Mesothelial cell of epicardium (in vitro differentiated cells): ENCODE measurements at regions not wholly inside any gene's neighbourhood (a gene's known extent, or its start where the extent isn't known, plus 50 kb on each side); places are given as distances from the start of the nearest gene placed in this dataset.

ENCODE experiments used
- DNase-seq, 2 experiments: peaks; one replicate each; pipeline ENCODE4 v3.0.0; 2021; ENCODE audit warnings: low spot score in 2 of 2; ENCODE audit not compliant: unreplicated experiment in 2 of 2
- H3K27ac Mint-ChIP-seq: 2 replicates; pipeline ENCODE4 v1.8.0; 2021; ENCODE audit warnings: mixed read lengths
- H3K27me3 Mint-ChIP-seq: 2 replicates; pipeline ENCODE4 v1.8.0; 2021; ENCODE audit warnings: low read depth, mixed read lengths
- H3K36me3 Mint-ChIP-seq: 2 replicates; pipeline ENCODE4 v1.8.0; 2021; ENCODE audit warnings: mixed read lengths
- H3K4me1 Mint-ChIP-seq: 2 replicates; pipeline ENCODE4 v1.8.0; 2021; ENCODE audit warnings: mixed read lengths
- H3K4me3 Mint-ChIP-seq: 2 replicates; pipeline ENCODE4 v1.8.0; 2021; ENCODE audit warnings: mild to moderate bottlenecking, moderate library complexity, mixed read lengths
- H3K9me3 Mint-ChIP-seq: 2 replicates; pipeline ENCODE4 v1.8.0; 2021; ENCODE audit warnings: mixed read lengths
- CTCF ChIP-seq: fragments of 200-600 bp; sonication (generic); IDR thresholded peaks from one replicate; pipeline ENCODE4 v1.5.0; 2021; ENCODE audit warnings: antibody characterized with exemption; ENCODE audit not compliant: unreplicated experiment

- Mint-ChIP-seq H3K36me3 (no peaks in the 10 kb centered on the region), H3K27me3 (peaks cover 9% of the 10 kb centered on the region), H3K4me1 (no peaks in the 10 kb centered on the region), H3K4me3 (no peak overlapping the region), H3K27ac (no peak overlapping the region), H3K9me3 (no peaks in the 10 kb centered on the region)
- peak; percentile 94 for TF ChIP-seq CTCF
- peak in 1 of 2 experiments; percentile 58 for DNase-seq
Observed at GRCh38 chr18:11553098-11553940, 56.1 kb upstream of the SLC35G4 start.

- no peak overlapping the region for H3K27ac Mint-ChIP-seq
- H3K27me3 Mint-ChIP-seq: peaks cover 5% of the 10 kb centered on the region
- peak; percentile 49 for TF ChIP-seq CTCF
- H3K36me3 Mint-ChIP-seq: peaks cover 6% of the 10 kb centered on the region
- H3K9me3 Mint-ChIP-seq: peaks cover 30% of the 10 kb centered on the region
- H3K4me1 Mint-ChIP-seq: no peaks in the 10 kb centered on the region
- no peak overlapping the region for H3K4me3 Mint-ChIP-seq
- DNase-seq: no peak
Observed at GRCh38 chr18:11548916-11549551, 60.4 kb upstream of the SLC35G4 start.

- no peak overlapping the region for H3K27ac Mint-ChIP-seq
- H3K4me1 Mint-ChIP-seq: no peaks in the 10 kb centered on the region
- peaks cover 4% of the 10 kb centered on the region for H3K27me3 Mint-ChIP-seq
- peaks cover 9% of the 10 kb centered on the region for H3K36me3 Mint-ChIP-seq
- no peak for DNase-seq
- no peak for TF ChIP-seq CTCF
- H3K4me3 Mint-ChIP-seq: no peak overlapping the region
- peaks cover 35% of the 10 kb centered on the region for H3K9me3 Mint-ChIP-seq
Observed at GRCh38 chr18:11548396-11548795, 61.0 kb upstream of the SLC35G4 start.

- Mint-ChIP-seq H3K36me3 (peaks cover 9% of the 10 kb centered on the region), H3K9me3 (peaks cover 40% of the 10 kb centered on the region), H3K27me3 (no peaks in the 10 kb centered on the region), H3K4me1 (no peaks in the 10 kb centered on the region), H3K27ac (no peak overlapping the region), H3K4me3 (no peak overlapping the region)
- no peak for TF ChIP-seq CTCF
- no peak for DNase-seq
Observed at GRCh38 chr18:11544060-11544633, 65.2 kb upstream of the SLC35G4 start.

- no peak overlapping the region for H3K27ac Mint-ChIP-seq
- no peak overlapping the region for H3K4me3 Mint-ChIP-seq
- peaks cover 9% of the 10 kb centered on the region for H3K36me3 Mint-ChIP-seq
- TF ChIP-seq CTCF: no peak
- peaks cover 31% of the 10 kb centered on the region for H3K9me3 Mint-ChIP-seq
- H3K4me1 Mint-ChIP-seq: no peaks in the 10 kb centered on the region
- DNase-seq: no peak
- H3K27me3 Mint-ChIP-seq: no peaks in the 10 kb centered on the region
Observed at GRCh38 chr18:11541179-11541578, 68.2 kb upstream of the SLC35G4 start.
